ENCODE measurements at regions not wholly inside any gene's neighbourhood (a gene's known extent, or its start where the extent isn't known, plus 50 kb on each side); places are given as distances from the start of the nearest gene placed in this dataset.

DNA sequence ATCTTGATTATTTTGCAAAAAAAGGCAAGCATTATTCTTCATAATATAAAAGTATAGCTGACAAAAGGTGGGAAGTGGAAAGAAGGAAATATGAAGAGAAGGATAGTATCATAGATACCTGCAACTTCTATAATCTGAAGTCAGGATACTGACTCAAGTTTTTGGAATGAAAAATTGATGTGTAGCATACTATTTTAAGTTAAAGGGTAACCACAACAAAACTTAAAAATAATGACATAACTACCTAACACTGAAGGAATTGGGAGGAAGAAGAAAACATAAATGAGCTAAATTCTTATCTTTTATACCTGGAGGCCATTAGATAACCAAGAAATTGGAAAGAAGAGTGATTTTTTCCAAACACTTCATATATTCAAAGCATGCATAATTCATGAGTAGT lies 51.8 kb upstream of the TLE1 start:
- H3K23ac ChIP-seq (ENCODE audit: low read length in 2 of 2), result no peak overlapping the region
- no peak overlapping the region for H3K14ac ChIP-seq (ENCODE audit: low read length in 2 of 2)
- no peak overlapping the region for H3K4me2 ChIP-seq (ENCODE audit: low read length, poor library complexity, severe bottlenecking)
- no peak overlapping the region for H2BK5ac ChIP-seq (ENCODE audit: low read depth, low read length, poor library complexity, severe bottlenecking)
- H3K9me3 ChIP-seq (ENCODE audit: control insufficient read depth, low read length), result peaks cover 4% of the 10 kb centered on the region
- no peak overlapping the region for H2AK5ac ChIP-seq (ENCODE audit: low read length, severe bottlenecking)
- H2BK120ac ChIP-seq (ENCODE audit: low read depth, low read length), result no peak overlapping the region
- no peaks in the 10 kb centered on the region for H3K36me3 ChIP-seq (ENCODE audit: control insufficient read depth in 1 of 2, insufficient read depth in 2 of 2, low read depth in 1 of 2, low read length in 2 of 2)
- H3K9ac ChIP-seq (ENCODE audit: low read length), result no peak overlapping the region
- no peak overlapping the region for H4K8ac ChIP-seq (ENCODE audit: low read length)
- no peak overlapping the region for H3K4me3 ChIP-seq (ENCODE audit: insufficient read depth in 1 of 2, low read depth in 1 of 2, low read length in 2 of 2)
- no peaks in the 10 kb centered on the region for H3K79me1 ChIP-seq (replicated peaks; ENCODE audit: low read length, poor library complexity, severe bottlenecking)
- no peak overlapping the region for H3K18ac ChIP-seq (ENCODE audit: low read depth in 1 of 2, low read length in 2 of 2)
- H2BK15ac ChIP-seq (ENCODE audit: low read depth, poor library complexity, severe bottlenecking), result no peak overlapping the region
- H2AFZ ChIP-seq (ENCODE audit: low read depth, low read length), result no peak overlapping the region
- H3K4me1 ChIP-seq (ENCODE audit: control insufficient read depth, insufficient read depth, low read depth, low read length), result peaks cover 4% of the 10 kb centered on the region
- H3K27ac ChIP-seq (ENCODE audit: low read length, poor library complexity, severe bottlenecking), result no peak overlapping the region
- H3K27me3 ChIP-seq (ENCODE audit: control insufficient read depth in 1 of 2, insufficient read depth in 1 of 2, low read length in 2 of 2), result no peaks in the 10 kb centered on the region
- no peak overlapping the region for H2BK12ac ChIP-seq (ENCODE audit: low read length in 2 of 2)
- H4K91ac ChIP-seq (ENCODE audit: low read length), result no peak overlapping the region
- no peak overlapping the region for H3K4ac ChIP-seq (ENCODE audit: low read depth in 1 of 2, low read length in 2 of 2)
- DNase-seq, result no peak

DNA sequence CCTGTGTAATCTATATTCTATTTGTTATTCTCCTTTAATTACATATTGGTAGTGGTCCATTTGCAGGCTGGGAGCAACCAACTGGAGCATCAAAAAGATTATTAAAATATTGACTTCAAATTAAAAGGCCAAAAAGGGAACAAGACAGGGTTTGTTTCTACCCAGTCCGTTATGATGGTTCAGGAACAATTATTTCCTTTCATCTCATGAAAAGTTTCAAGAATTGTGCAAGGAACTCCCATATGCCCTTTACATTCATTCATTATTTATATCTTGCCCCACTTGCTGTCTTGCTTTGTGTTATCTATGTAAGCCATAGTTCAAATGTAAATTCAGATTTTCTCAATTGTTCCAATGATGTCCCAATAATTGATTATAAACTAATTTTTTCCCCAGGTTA lies 58.7 kb upstream of the TLE1 start:
- Histone ChIP-seq H3K27ac (ENCODE audit: low read length, poor library complexity, severe bottlenecking) (no peak overlapping the region), H4K91ac (ENCODE audit: low read length) (no peak overlapping the region), H2AK5ac (ENCODE audit: low read length, severe bottlenecking) (no peak overlapping the region), H3K4ac (ENCODE audit: low read depth in 1 of 2, low read length in 2 of 2) (no peak overlapping the region), H3K4me1 (ENCODE audit: control insufficient read depth, insufficient read depth, low read depth, low read length) (no peaks in the 10 kb centered on the region), H3K14ac (ENCODE audit: low read length in 2 of 2) (no peak overlapping the region), H2BK15ac (ENCODE audit: low read depth, poor library complexity, severe bottlenecking) (no peak overlapping the region), H3K9me3 (ENCODE audit: control insufficient read depth, low read length) (no peaks in the 10 kb centered on the region), H3K23ac (ENCODE audit: low read length in 2 of 2) (no peak overlapping the region), H3K27me3 (ENCODE audit: control insufficient read depth in 1 of 2, insufficient read depth in 1 of 2, low read length in 2 of 2) (peaks cover 0 to 3% of the 10 kb centered on the region in 2 experiments), H3K18ac (ENCODE audit: low read depth in 1 of 2, low read length in 2 of 2) (no peak overlapping the region), H3K4me3 (ENCODE audit: insufficient read depth in 1 of 2, low read depth in 1 of 2, low read length in 2 of 2) (no peak overlapping the region), H2BK120ac (ENCODE audit: low read depth, low read length) (no peak overlapping the region), H4K8ac (ENCODE audit: low read length) (no peak overlapping the region), H2BK5ac (ENCODE audit: low read depth, low read length, poor library complexity, severe bottlenecking) (no peak overlapping the region), H2BK12ac (ENCODE audit: low read length in 2 of 2) (no peak overlapping the region), H3K9ac (ENCODE audit: low read length) (no peak overlapping the region), H3K4me2 (ENCODE audit: low read length, poor library complexity, severe bottlenecking) (no peak overlapping the region), H3K36me3 (ENCODE audit: control insufficient read depth in 1 of 2, insufficient read depth in 2 of 2, low read depth in 1 of 2, low read length in 2 of 2) (no peaks in the 10 kb centered on the region), H3K79me1 (replicated peaks; ENCODE audit: low read length, poor library complexity, severe bottlenecking) (no peaks in the 10 kb centered on the region), H2AFZ (ENCODE audit: low read depth, low read length) (no peak overlapping the region)
- WGBS, result 100% methylated on average over 1 of the region's 1 CpG
- DNase-seq, result no peak

DNA sequence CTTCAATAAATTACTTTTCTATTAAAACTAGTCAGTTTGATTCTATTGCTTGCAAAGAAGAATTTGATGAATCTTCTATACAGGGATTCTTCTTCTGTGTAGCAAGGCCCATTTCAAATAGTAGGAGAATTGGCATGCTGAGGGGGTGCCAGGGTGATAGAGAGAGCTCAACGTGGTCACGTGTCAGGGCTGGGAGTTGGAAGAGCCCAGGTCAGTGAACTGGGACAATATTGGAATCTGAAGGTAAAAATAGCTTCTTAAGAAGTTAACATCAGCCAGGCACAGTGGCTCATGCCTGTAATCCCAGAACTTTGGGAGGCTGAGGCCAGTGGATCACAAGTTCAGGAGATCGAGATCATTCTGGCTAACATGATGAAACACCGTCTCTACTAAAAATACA lies 64.1 kb upstream of the TLE1 start:
- no peak overlapping the region for H2BK5ac ChIP-seq (ENCODE audit: low read depth, low read length, poor library complexity, severe bottlenecking)
- 90% methylated on average over 4 of the region's 4 CpGs for WGBS
- no peak overlapping the region for H2BK120ac ChIP-seq (ENCODE audit: low read depth, low read length)
- H3K4me3 ChIP-seq (ENCODE audit: insufficient read depth in 1 of 2, low read depth in 1 of 2, low read length in 2 of 2), result no peak overlapping the region
- H3K79me1 ChIP-seq (replicated peaks; ENCODE audit: low read length, poor library complexity, severe bottlenecking), result no peaks in the 10 kb centered on the region
- no peak overlapping the region for H2AK5ac ChIP-seq (ENCODE audit: low read length, severe bottlenecking)
- no peak overlapping the region for H4K8ac ChIP-seq (ENCODE audit: low read length)
- no peaks in the 10 kb centered on the region for H3K36me3 ChIP-seq (ENCODE audit: control insufficient read depth in 1 of 2, insufficient read depth in 2 of 2, low read depth in 1 of 2, low read length in 2 of 2)
- no peak overlapping the region for H3K23ac ChIP-seq (ENCODE audit: low read length in 2 of 2)
- H4K91ac ChIP-seq (ENCODE audit: low read length), result no peak overlapping the region
- H3K27me3 ChIP-seq (ENCODE audit: control insufficient read depth in 1 of 2, insufficient read depth in 1 of 2, low read length in 2 of 2), result peaks cover 0 to 3% of the 10 kb centered on the region in 2 experiments
- no peak overlapping the region for H3K18ac ChIP-seq (ENCODE audit: low read depth in 1 of 2, low read length in 2 of 2)
- no peak overlapping the region for H3K9ac ChIP-seq (ENCODE audit: low read length)
- H3K4ac ChIP-seq (ENCODE audit: low read depth in 1 of 2, low read length in 2 of 2), result no peak overlapping the region
- H3K4me2 ChIP-seq (ENCODE audit: low read length, poor library complexity, severe bottlenecking), result no peak overlapping the region
- peaks cover 4% of the 10 kb centered on the region for H3K4me1 ChIP-seq (ENCODE audit: control insufficient read depth, insufficient read depth, low read depth, low read length)
- H3K14ac ChIP-seq (ENCODE audit: low read length in 2 of 2), result no peak overlapping the region
- H2BK12ac ChIP-seq (ENCODE audit: low read length in 2 of 2), result no peak overlapping the region
- H3K9me3 ChIP-seq (ENCODE audit: control insufficient read depth, low read length), result no peaks in the 10 kb centered on the region
- no peak overlapping the region for H3K27ac ChIP-seq (ENCODE audit: low read length, poor library complexity, severe bottlenecking)
- DNase-seq, result no peak
- H2AFZ ChIP-seq (ENCODE audit: low read depth, low read length), result no peak overlapping the region
- no peak overlapping the region for H2BK15ac ChIP-seq (ENCODE audit: low read depth, poor library complexity, severe bottlenecking)

DNA sequence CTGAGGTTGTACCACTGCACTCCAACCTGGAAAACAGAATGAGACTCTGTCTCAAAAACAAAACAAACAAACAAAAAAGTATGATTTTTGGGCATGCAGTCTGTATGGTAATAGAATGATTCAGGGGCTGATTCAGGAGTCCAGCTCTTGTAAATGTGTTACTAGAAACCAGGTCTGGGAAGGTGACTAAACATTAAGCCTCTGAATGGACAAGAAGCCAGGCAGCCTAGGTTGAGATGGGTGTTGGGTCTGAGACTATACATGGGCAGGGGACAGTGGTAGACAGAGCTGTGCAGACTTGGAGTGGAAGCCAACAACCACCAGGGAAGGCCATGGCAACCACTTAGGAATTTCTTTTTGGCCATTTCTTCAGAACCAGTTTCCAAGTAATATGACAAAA lies 64.9 kb upstream of the TLE1 start:
- Histone ChIP-seq H3K79me1 (replicated peaks; ENCODE audit: low read length, poor library complexity, severe bottlenecking) (no peaks in the 10 kb centered on the region), H3K27me3 (ENCODE audit: control insufficient read depth in 1 of 2, insufficient read depth in 1 of 2, low read length in 2 of 2) (peaks cover 0 to 3% of the 10 kb centered on the region in 2 experiments), H4K91ac (ENCODE audit: low read length) (no peak overlapping the region), H3K4ac (ENCODE audit: low read depth in 1 of 2, low read length in 2 of 2) (no peak overlapping the region), H2BK5ac (ENCODE audit: low read depth, low read length, poor library complexity, severe bottlenecking) (no peak overlapping the region), H3K4me3 (ENCODE audit: insufficient read depth in 1 of 2, low read depth in 1 of 2, low read length in 2 of 2) (no peak overlapping the region), H3K36me3 (ENCODE audit: control insufficient read depth in 1 of 2, insufficient read depth in 2 of 2, low read depth in 1 of 2, low read length in 2 of 2) (no peaks in the 10 kb centered on the region), H3K9me3 (ENCODE audit: control insufficient read depth, low read length) (no peaks in the 10 kb centered on the region), H3K9ac (ENCODE audit: low read length) (no peak overlapping the region), H2AFZ (ENCODE audit: low read depth, low read length) (no peak overlapping the region), H2BK120ac (ENCODE audit: low read depth, low read length) (no peak overlapping the region), H3K27ac (ENCODE audit: low read length, poor library complexity, severe bottlenecking) (no peak overlapping the region), H4K8ac (ENCODE audit: low read length) (no peak overlapping the region), H3K4me1 (ENCODE audit: control insufficient read depth, insufficient read depth, low read depth, low read length) (peaks cover 4% of the 10 kb centered on the region), H3K14ac (ENCODE audit: low read length in 2 of 2) (no peak overlapping the region), H3K18ac (ENCODE audit: low read depth in 1 of 2, low read length in 2 of 2) (peak overlapping the region in 1 of 2 experiments; percentile 16), H3K23ac (ENCODE audit: low read length in 2 of 2) (no peak overlapping the region), H2BK15ac (ENCODE audit: low read depth, poor library complexity, severe bottlenecking) (no peak overlapping the region), H3K4me2 (ENCODE audit: low read length, poor library complexity, severe bottlenecking) (no peak overlapping the region), H2AK5ac (ENCODE audit: low read length, severe bottlenecking) (no peak overlapping the region), H2BK12ac (ENCODE audit: low read length in 2 of 2) (no peak overlapping the region)
- DNase-seq, result no peak

Data from mesenchymal stem cell (in vitro differentiated cells and primary cell).